CD1c-positive myeloid dendritic cell (primary cell): ENCODE measurements at regions not wholly inside any gene's neighbourhood (a gene's known extent, or its start where the extent isn't known, plus 50 kb on each side); places are given as distances from the start of the nearest gene placed in this dataset.

Experiments used
- DNase-seq: peaks from one replicate; pipeline ENCODE4 v3.0.0-alpha.2; 2016; ENCODE audit errors: extremely low spot score

DNA sequence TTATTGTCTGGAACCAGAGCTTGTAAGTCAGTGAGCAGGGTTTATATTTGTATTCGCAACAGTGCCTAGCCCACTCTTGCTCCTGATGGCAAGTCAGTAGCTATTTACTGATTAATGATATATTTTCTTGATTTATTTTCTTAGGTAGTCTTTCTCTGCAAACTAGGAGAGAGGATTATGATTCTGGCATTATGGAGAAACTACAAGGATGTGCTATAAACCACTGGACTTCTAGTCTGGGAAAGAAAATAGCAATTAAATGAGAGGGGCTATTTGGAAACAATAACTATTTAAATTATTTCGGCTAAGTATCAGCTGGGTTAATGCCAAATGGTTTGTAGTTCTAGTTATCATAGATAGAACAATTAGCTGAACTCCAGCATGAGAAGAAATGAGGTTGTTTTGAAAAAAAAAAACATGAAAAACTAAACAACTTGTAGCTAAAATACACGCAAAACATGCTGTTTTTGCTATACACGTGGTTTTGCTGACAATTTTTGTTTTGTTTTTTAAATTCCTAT, 304.9 kb upstream of the TCF21 start:
- no peak for DNase-seq

DNA sequence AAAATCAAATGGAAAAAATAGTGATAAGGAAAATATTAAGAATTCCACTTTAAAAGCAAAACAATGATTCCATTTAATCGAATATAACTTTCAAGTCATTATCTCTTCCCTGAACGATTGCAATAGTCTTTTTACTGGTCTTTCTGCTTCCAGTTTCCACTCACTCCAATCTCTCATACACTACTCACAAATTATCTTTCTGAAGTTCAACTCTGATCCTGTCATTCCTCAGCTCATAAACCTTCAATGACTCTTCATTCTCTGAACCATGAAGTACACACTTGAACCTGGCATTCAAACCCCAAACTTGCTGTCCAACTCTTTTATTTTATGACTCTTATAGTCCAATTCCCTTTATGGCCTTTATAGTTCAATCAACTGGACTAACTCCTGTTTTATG, 304.1 kb upstream of the TCF21 start:
- no peak for DNase-seq

DNA sequence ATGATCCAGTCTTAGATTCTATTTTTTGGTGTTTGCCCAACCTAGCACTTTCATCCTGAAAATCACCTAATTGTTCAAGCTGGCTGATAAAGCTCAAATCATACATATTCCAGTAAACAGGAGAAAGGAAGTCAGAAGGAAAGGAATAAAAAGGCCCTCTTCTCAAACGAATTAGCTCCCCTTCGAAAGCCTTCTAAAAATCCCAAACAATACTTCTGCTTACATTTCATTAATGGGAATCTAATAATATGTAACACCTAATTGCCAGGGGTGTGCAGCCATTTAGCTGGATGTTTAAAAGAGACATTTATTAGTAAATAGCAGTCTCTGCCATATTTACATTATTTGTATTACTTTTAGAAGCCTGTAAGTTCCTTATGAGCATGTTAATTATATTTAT, 302.9 kb upstream of the TCF21 start:
- no peak for DNase-seq

DNA sequence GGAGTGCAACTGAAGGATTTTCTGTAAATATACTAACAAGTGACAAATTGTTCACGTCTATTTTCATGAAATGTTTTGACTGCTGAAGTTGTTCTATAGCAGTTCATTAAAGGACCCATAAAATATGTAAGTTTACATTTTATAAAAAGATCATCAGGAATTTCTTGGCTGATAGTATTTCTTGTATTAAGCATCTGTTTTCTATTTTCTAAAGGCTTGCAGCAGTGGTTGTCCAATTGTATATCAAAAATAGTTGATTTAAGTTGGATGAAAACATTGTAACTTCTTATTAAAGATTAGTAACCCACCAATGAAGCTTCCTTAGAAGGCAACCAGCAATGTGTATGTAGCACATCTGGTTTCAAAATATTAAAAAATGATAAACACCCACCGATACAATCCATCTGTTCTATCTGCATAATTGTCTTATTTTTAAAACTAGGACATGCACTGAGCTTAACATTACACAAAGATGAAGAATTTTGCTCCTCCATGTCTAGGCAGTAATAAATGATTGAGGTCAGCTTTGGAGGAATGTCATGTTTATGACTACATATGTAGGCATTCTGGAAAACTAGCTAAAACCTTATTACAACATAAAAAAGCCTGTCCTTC, 301.3 kb upstream of the TCF21 start:
- DNase-seq, result no peak

DNA sequence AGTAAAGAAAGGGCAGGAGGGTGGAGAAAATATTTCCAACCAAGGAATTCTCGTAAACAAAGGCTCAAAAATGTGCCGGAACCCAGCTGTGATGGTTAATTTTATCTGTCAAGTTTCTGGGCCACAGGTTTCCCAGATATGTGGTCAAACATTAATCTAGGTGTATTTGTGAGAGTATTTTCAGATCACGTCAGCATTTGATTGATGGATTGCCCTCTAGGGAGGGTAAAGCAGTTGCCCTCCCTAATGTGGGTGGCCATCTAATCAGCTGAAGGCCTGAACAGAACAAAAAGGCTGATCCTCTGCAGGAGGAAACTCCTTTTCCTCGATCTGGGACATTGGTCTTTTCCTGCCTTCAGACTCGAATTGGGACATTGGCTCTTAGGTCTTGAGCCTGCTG, 298.7 kb upstream of the TCF21 start:
- no peak for DNase-seq

DNA sequence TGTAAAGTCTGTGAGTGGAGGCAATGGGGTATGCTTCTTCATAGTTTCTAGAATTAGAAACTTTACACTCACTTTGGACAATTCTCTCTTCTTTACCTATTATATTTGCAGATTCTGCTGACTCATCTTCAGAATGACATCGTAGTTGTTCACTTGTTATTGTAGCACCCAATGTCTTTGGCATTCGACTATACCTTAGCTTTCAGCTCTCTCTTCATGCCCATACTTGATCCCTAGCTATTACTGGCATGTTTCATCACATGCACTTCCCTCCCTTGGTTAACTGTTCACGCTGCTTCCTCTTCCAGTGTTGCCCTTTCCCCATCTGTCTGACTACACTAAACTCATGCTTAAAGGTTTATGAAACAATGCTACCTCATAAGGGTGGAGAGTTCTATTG, 298.1 kb upstream of the TCF21 start:
- DNase-seq, result no peak

DNA sequence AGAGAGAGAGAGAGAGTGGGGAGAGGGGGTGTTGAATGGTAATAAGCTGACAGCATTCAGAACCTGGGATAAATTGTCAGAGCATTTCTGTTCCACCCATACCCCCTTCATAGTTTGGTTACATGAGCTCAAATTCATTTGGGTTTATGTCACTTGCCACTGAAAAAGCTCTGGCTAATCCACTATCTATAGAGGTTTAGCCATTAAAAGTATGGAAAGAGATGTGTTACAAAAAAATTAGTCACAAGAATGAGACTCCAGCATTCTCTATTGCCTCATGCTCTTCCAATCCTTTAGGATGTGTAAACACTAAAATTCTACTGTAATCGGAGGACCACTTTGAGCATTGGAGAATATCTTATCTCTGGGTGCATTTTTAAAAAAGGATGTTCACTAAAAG, 297.6 kb upstream of the TCF21 start:
- DNase-seq, result no peak

DNA sequence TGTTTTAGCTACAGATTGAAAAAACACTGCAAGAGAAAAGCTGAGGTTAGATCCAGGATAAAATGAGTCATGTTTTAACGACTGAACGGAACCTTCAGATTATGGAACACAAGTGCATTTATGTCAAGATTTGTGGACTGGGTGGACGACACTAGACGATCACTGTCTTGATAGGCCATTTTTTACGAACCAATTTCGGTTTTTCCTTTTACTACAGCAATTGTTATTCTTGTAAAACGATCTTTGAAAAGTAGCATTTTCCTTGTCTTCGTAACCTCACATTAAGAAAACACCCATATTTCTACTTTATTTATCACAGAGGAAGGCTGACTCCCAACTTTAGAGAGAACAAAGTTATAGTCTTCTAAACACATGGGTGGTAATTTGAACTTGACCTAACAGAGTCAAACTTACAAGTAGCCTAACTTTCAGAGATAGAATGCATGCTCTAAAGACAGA, 294.2 kb upstream of the TCF21 start:
- DNase-seq, result no peak

DNA sequence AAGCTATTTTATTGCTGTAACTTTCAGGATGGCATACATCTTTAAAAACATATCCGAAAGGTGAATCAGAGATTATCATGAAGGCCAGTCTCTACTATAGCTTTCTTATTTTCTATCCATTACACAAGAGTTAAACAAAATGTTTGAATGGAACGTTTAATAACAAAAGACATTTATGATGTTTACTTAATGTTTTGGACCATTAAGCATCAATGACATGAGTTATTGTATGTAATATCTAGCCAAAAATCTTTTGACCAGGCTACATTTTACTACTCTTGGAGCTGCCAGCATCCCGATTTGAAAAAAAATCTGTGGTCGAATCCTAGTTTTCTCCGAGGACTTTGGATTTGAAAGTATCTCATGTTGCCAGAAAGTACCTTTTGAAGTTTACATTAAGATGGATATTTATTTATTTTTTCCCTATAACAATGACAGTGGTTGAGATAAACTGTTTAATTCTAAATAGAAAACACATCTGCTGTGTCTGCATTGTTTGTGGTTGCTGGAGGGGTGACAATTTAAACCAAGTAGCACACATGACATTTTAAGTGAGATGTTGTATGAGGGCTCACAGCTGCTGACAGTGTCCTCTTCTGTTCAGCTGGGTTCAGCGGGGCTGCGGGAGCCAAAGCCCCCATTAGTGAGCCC, 293.7 kb upstream of the TCF21 start:
- DNase-seq, result no peak

DNA sequence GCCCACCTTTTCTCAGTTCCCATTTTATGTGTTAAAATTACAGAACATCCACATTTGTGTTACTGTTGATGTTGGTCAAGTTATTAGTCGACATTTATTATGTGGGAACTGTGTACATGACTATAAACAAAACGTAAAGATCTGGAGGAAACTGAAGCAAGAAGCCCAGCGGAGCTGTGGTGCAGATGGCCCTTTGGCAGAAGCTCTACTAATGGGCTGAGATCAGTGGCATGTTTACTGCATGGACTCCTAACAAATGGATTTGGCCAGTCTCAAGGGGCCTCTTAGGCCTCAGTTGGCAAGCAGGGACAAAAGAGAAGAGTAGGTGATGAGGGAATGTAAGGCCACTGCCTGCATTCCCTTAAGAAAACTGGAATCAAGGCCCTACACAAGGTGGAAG, 282.1 kb upstream of the TCF21 start:
- no peak for DNase-seq

DNA sequence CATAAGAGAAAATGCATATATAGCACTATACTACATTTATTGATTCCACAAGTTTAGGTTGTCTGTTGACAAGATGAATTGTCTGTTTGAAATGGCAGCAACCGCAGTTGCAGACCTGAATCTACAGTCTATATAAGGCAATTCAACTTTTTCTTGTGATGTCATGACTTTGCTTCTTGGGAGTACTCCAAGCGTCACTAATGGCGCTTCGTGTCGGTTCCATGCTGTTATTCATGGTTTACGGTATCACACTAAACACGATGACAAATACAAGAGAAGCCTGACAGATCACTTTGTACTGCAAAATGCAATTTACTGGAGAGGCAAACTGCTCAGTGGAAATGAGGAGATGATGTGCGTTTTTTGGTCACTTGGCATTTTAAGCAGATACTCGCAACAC, 280.3 kb upstream of the TCF21 start:
- DNase-seq, result no peak

DNA sequence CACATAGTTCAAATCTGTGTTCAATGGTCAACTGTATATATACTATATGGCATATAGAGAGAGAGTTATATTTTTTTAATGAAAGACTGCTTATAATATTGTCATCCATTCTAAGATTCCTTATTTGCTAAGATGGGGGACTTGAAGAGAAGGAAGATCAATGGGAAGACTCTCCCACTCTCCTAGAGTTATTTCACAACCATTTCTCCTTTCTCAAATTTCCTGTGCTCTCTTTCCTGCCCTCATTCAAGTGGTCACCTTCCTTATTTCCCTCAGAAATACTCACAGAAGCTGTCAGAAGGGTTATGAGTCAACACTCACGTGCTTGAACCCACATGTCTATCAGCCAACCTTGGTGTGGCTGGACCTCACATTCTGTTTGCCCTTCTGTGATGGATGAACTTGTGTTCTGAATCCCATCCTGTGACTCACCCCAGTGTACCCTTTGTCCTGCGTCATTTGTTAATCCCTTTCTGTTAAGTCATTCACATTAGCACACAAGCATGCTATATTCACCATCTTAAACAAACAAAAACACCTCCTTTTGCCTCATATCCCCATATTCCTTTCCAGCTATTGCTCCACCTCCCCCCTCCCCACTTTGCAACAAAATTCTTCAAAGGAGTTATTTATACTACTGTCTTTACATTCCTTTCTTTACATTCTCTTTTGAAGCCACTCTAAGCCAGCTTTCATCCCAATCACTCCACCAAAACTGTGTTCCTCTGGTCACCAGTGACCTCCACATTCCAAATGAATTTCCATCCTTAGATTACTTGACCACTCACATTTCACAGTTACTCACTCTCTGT, 279.3 kb upstream of the TCF21 start:
- no peak for DNase-seq

DNA sequence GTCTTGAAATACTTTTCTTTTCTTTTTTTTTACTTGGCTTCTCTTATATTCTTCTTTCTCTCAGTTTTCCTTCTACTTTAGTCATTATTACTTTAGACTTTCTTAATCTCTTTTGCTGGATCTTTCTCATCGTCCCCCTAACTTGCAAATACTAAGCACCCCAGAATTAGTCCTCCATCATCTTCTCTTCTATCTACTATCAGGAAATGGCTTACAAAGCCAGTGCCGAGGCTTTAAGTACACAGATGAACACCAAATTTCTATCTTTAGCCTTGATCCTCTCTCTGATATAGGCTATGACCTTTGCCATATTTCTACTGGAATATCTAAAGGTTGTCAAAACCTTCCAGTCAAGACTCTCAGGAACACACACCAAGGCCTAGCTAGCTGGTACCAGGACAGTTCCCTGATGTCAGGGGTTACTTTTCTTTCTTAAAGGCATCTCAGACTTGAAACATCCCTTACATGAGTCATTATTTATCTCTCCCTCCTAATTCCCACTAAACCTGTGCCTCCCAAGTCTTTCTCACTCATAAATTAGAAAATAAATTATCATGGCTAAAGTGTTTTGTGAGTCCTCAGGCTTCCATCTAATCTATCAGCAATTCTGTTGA, 278.6 kb upstream of the TCF21 start:
- no peak for DNase-seq

DNA sequence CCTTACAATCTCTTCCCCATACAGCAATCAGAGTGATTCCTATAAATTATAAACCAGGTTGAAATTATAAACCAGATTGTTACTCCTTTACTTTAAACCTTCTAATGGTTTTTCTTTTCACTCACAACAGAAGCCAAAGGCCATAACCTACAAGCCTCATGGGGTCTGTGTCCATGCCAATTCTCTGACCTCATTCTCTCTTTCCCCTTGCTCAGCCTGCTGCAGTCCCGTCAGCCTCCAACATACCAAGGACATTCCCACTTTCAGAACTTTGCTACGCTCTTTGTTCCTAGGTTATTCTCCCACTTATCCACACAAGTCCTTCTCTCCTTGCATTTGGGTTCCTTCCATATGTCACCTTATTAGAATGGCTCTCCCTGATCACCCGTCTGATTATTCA, 277.9 kb upstream of the TCF21 start:
- DNase-seq, result no peak

DNA sequence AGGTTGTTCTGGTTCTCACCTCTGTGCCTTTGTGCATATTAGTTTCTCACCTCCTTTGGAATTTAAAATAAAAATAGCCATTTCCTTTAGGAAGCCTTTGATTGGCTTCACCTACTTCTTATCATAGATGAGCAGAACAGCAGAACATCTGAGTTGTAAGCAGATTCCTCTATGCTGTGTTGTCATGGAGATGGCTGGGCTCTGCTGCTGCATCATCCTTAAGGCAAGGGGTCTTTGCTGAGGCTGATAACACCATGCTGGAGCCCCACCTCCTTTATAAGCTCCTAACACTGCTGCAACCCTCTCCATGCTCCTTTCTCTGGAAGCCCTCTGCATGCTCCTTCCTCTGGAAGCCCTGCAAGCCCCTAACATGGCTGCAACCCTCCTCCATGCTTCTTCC, 276.5 kb upstream of the TCF21 start:
- DNase-seq, result no peak

DNA sequence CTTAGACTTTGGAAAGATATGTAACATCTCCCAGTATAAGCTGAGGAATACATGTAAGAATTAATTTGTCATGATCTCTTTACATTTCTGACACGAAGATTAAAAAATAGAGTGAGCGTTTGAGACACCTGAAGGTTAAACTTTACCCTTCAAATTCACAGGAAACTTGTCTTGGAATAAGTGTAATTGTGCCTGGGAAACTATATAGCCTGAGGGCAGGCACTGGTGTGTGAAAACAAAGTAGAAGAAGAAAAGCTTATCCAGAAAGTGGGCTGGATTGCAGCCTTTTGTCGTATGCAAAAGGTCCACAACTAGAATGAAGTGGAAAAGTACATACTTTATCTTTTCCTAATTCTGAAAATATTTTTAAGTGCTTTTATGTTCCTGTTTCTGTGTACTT, 275.7 kb upstream of the TCF21 start:
- no peak for DNase-seq

DNA sequence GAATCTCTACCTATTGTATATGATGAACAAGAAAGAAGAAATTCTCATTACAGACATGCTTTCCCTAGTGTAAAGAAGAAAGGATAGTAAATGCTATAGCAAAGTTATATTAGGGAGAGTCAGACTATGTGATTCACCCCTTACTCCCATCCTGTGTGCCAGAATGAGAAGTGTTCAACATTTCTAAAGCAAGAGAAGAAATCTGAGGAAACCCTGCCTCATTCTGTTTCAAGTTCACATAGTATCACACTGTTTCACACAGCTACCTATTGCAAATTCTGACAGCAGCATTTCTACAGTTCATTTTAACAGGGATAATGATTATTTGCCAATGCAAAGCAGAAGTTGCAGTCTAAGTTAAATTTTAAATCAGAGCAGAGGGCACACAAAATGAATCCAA, 267.2 kb upstream of the TCF21 start:
- no peak for DNase-seq

DNA sequence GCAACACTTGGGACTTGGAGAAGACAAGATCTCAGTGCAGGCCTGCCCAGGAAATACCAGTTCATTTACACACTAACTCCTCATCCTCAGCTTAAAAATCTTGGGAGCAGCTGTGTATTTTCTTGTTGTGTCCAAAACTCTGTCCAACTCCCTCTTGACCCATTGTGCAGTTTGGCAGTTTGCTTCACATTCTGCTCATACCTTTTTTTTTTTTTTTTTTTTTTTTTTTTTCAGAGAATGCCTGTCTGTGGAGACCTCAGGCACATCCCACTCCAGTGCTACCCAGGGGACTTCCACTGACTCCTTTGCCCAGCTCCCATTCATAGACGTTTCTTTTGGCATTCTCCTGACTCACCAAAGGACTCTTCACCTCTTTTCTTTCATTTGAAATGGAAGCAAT, 265.8 kb upstream of the TCF21 start:
- DNase-seq, result no peak

DNA sequence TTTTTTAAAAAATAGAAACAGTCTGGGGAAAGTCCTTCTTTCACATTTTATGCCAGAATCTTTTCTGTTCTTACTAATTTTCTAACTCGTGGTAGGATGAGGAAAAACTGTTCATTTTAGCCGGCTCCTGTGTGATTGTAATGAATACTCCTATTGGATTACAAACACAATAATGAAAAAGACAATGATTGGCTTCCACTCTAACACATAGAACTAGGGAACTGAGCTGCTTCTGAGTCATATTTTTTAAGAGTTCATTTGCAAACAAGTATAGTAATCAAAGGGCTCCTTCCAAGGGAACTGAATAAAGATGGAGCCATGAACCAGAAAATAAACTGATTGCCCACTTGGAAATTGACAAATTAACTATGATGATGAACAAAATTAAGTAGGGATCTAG, 265.3 kb upstream of the TCF21 start:
- no peak for DNase-seq

DNA sequence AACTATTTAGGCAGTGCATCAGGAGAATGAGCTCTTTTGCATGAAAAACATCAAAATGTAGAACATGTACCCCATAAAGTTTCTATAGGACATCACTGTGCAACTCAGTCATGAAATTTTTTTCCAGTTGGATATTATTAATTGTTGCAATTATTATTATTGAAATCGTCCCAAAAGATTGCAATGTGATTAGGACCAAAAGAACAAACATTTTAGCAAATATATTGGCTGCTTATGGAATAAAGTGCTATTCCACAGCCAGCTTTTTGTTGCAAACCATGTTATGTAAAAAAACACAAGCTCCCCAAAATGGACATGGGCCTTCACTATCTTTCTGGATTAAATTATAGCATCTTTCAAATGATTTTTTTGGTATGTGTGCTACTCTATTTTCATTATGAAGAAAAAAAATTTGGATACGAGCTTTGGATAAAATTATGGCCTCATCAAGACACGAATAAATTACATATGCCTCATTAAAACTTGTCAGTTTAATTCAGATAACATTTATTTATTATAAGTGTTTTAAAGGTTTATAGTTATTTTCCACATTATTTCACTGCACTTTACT, 262.7 kb upstream of the TCF21 start:
- no peak for DNase-seq

DNA sequence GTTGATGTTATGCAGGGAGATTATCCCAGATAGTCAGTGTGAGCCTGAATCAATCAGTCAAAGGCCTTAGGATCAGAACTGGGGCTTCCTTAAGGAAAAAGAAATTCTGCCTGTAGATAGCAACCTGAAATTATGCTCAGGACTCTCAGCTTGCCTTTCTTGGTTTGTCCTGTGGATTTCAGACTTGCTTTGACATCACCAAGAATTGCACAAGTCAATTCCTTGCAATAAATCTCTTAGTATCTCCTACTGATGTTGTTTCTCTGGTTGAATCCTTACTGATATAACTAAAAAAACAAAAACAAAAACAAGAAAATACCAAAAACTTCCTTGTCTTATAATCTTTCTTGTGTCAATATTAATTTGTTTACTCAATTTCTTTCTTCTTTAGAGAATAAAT, 258.9 kb upstream of the TCF21 start:
- no peak for DNase-seq

DNA sequence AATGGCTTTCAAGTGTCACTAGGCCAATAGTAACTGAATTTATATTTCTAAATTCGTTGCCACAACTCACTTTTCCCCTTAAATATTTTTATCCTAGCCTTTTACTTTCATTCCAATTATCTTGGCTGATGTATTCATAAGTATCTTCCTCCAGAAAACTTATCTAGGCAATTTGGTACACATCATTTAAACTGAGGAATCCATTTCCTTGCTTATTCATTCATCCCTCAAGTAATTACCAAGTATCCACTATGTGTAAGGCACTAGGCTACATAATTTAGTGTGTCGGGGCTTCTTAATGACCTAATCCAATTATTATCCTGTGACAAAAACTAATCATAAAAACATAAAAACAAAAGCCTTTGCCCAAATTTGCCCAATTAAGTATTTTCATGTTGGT, 258.3 kb upstream of the TCF21 start:
- DNase-seq, result no peak
